SK-N-SH treated with all-trans-retinoic acid at 6 μM for 48 hours (cell line): ENCODE measurements at regions not wholly inside any gene's neighbourhood (a gene's known extent, or its start where the extent isn't known, plus 50 kb on each side); places are given as distances from the start of the nearest gene placed in this dataset.

Experiments used
- CREB5 ChIP-seq: fragments of 250-450 bp; sonication (Bioruptor Pico); IDR thresholded peaks from 2 replicates; pipeline ENCODE4 v1.5.1; 2020; ENCODE audit warnings: low read depth, mild to moderate bottlenecking, moderate library complexity
- ESRRG ChIP-seq: fragments of 250-450 bp; sonication (Bioruptor Pico); IDR thresholded peaks from 2 replicates; pipeline ENCODE4 v1.6.1; 2021; ENCODE audit warnings: mild to moderate bottlenecking
- POU6F1 ChIP-seq: fragments of 250-450 bp; sonication (Bioruptor Pico); IDR thresholded peaks from 2 replicates; pipeline ENCODE4 v1.8.0; 2021; ENCODE audit warnings: low read depth, mild to moderate bottlenecking, moderate library complexity, borderline replicate concordance
- RARB ChIP-seq: fragments of 250-450 bp; sonication (Bioruptor Pico); IDR thresholded peaks from 2 replicates; pipeline ENCODE4 v1.8.0; 2021; ENCODE audit warnings: mild to moderate bottlenecking, moderate library complexity
- TOX ChIP-seq: fragments of 250-450 bp; sonication (Bioruptor Pico); IDR thresholded peaks from 2 replicates; pipeline ENCODE4 v1.8.0; 2021; ENCODE audit warnings: mild to moderate bottlenecking, moderate library complexity, borderline replicate concordance
- ZC3H10 ChIP-seq: fragments of 250-450 bp; sonication (Bioruptor Pico); IDR thresholded peaks from 2 replicates; pipeline ENCODE4 v1.5.1; 2021; ENCODE audit warnings: mild to moderate bottlenecking, moderate library complexity
- ZFP3 ChIP-seq: fragments of 250-450 bp; sonication (Bioruptor Pico); IDR thresholded peaks from 2 replicates; pipeline ENCODE4 v1.5.0; 2020; ENCODE audit warnings: mild to moderate bottlenecking, moderate library complexity
- TF ChIP-seq, protein P1 (sequence below): fragments of 250-450 bp; sonication (Bioruptor Pico); IDR thresholded peaks from 2 replicates; pipeline ENCODE4 v1.8.0; 2020; ENCODE audit warnings: mild to moderate bottlenecking, moderate library complexity, borderline replicate concordance
- TF ChIP-seq, protein P2 (sequence below): fragments of 250-450 bp; sonication (Bioruptor Pico); IDR thresholded peaks from 2 replicates; pipeline ENCODE4 v1.5.1; 2021; ENCODE audit warnings: mild to moderate bottlenecking, moderate library complexity

- TF ChIP-seq ESRRG (CRISPR knock-in tag) (no peak), TOX (CRISPR knock-in tag) (no peak), CREB5 (CRISPR knock-in tag) (no peak), ZFP3 (no peak), ZC3H10 (CRISPR knock-in tag) (no peak), POU6F1 (CRISPR knock-in tag) (no peak), RARB (CRISPR knock-in tag) (no peak)
- TF ChIP-seq, protein P1, sequence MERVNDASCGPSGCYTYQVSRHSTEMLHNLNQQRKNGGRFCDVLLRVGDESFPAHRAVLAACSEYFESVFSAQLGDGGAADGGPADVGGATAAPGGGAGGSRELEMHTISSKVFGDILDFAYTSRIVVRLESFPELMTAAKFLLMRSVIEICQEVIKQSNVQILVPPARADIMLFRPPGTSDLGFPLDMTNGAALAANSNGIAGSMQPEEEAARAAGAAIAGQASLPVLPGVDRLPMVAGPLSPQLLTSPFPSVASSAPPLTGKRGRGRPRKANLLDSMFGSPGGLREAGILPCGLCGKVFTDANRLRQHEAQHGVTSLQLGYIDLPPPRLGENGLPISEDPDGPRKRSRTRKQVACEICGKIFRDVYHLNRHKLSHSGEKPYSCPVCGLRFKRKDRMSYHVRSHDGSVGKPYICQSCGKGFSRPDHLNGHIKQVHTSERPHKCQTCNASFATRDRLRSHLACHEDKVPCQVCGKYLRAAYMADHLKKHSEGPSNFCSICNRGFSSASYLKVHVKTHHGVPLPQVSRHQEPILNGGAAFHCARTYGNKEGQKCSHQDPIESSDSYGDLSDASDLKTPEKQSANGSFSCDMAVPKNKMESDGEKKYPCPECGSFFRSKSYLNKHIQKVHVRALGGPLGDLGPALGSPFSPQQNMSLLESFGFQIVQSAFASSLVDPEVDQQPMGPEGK (CRISPR knock-in tag), result no peak
- TF ChIP-seq, protein P2, sequence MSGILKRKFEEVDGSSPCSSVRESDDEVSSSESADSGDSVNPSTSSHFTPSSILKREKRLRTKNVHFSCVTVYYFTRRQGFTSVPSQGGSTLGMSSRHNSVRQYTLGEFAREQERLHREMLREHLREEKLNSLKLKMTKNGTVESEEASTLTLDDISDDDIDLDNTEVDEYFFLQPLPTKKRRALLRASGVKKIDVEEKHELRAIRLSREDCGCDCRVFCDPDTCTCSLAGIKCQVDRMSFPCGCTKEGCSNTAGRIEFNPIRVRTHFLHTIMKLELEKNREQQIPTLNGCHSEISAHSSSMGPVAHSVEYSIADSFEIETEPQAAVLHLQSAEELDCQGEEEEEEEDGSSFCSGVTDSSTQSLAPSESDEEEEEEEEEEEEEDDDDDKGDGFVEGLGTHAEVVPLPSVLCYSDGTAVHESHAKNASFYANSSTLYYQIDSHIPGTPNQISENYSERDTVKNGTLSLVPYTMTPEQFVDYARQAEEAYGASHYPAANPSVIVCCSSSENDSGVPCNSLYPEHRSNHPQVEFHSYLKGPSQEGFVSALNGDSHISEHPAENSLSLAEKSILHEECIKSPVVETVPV (CRISPR knock-in tag), result no peak
These were observed 575.9 kb downstream of the USP25 start for GRCh38 chr21:16305686-16306085.
